Vagina (tissue), 2 donors: ENCODE measurements at regions not wholly inside any gene's neighbourhood (a gene's known extent, or its start where the extent isn't known, plus 50 kb on each side); places are given as distances from the start of the nearest gene placed in this dataset.

Experiments
- CTCF ChIP-seq, 3 experiments: fragments of 450-650 bp in 2 of 3; fragments of 200-600 bp in 1 of 3; sonication (generic) in 1 of 3; IDR thresholded peaks; one replicate each; pipeline ENCODE4 v1.5.1; 2017 to 2019; ENCODE audit warnings: antibody characterized with exemption in 3 of 3, mild to moderate bottlenecking in 2 of 3, moderate library complexity in 2 of 3
- POLR2A ChIP-seq, 2 donors: fragments of 450-650 bp; IDR thresholded peaks; one replicate each; pipeline ENCODE4 v1.6.1; 2017; ENCODE audit warnings: antibody characterized with exemption in 2 of 2, mild to moderate bottlenecking in 2 of 2, moderate library complexity in 2 of 2
- POLR2AphosphoS5 ChIP-seq, 2 donors: sonication (generic); formaldehyde crosslinking; IDR thresholded peaks; one replicate each; pipeline ENCODE4 v1.9.0; 2017; ENCODE audit warnings: antibody characterized with exemption in 2 of 2, mild to moderate bottlenecking in 2 of 2, low read depth in 1 of 2; ENCODE audit not compliant: insufficient read depth in 1 of 2

DNA sequence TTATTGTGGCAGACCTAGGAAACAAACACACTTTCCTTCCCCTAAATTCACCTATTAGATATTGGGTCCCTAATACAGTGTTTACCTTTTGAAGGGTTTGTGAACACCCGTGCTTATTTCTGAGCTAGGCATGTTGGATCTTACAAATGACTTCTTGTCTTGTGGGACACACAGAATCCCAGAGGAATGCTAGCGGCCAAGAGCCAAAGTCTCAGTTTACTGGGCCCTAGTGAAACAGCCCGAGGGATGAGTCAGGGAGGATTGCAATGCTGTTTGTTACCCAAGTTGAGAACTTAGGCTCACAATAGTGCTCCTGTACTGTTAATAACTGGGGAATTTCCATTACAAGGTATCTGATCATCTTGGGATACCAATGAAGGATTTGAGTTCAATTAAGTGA, 100.1 kb upstream of the AKT3 start:
- no peak for TF ChIP-seq CTCF (IDR thresholded peaks at IDR 0.05)
- TF ChIP-seq POLR2AphosphoS5 (IDR thresholded peaks at IDR 0.05; ENCODE audit: insufficient read depth in 1 of 2, low read depth in 1 of 2), result no peak
- no peak for TF ChIP-seq POLR2A (IDR thresholded peaks at IDR 0.05)
